GM23248 (cell line): ENCODE measurements at regions not wholly inside any gene's neighbourhood (a gene's known extent, or its start where the extent isn't known, plus 50 kb on each side); places are given as distances from the start of the nearest gene placed in this dataset.

Experiments used
- EZH2 ChIP-seq: fragments of 200-600 bp; sonication (generic); IDR thresholded peaks from 2 replicates; pipeline ENCODE4 v1.6.1; 2018; ENCODE audit warnings: antibody characterized with exemption, mild to moderate bottlenecking; ENCODE audit not compliant: insufficient read depth, poor library complexity, severe bottlenecking
- EZH2phosphoT487 ChIP-seq: fragments of 200-600 bp; sonication (generic); IDR thresholded peaks from 2 replicates; pipeline ENCODE4 v1.6.1; 2018; ENCODE audit warnings: antibody characterized with exemption, moderate library complexity, mild to moderate bottlenecking, low read depth; ENCODE audit not compliant: insufficient read depth

DNA sequence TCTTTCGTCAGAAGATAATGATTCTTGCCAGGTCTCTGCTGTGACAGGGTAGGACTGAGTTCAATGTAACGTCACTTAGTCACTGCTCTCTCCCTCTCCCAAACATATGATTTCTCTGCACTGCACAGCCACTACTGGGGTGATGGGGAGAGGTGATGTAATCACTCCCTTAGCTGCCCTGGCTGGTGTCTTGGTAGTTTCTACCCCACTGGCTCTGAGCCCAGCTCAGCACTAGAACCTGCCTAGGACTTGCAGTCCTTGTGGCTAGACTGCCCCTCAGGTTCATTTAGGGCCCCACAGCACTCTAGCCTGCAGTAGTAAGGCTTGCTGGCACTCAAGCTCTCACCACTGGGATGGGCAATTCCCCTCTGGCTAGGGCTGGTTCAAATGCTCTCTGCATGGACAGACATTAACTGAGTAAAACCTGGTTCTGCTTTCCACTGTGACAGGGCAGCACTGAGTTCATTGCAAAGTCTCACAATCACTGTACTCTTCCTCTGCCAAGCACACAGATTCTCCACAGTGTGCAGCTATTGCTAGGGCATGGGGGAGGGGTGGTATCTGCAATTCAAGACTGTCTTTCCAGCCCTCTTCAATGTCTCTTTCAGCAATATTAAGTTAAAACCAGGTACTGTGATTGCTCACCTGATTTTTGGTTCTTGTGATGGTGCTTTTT, 571.4 kb upstream of the FAT3 start:
- TF ChIP-seq EZH2, result no peak
- no peak for TF ChIP-seq EZH2phosphoT487
